Stimulated activated CD8-positive, alpha-beta memory T cell treated with anti-CD3 and anti-CD28 coated beads, Interleukin-4, amount 100 ng/mL, for 24 hours (primary cell): ENCODE measurements at regions not wholly inside any gene's neighbourhood (a gene's known extent, or its start where the extent isn't known, plus 50 kb on each side); places are given as distances from the start of the nearest gene placed in this dataset.

Experiments used
- DNase-seq: peaks from one replicate; pipeline ENCODE4 v3.0.0-alpha.2; 2020; ENCODE audit warnings: low read depth

- no peak for DNase-seq
Measured at GRCh38 chr5:67693956-67694809, 497.6 kb upstream of the CD180 start.

GRCh38 chr5:67686746-67687145 is 490.1 kb upstream of the CD180 start:
- no peak for DNase-seq

DNA sequence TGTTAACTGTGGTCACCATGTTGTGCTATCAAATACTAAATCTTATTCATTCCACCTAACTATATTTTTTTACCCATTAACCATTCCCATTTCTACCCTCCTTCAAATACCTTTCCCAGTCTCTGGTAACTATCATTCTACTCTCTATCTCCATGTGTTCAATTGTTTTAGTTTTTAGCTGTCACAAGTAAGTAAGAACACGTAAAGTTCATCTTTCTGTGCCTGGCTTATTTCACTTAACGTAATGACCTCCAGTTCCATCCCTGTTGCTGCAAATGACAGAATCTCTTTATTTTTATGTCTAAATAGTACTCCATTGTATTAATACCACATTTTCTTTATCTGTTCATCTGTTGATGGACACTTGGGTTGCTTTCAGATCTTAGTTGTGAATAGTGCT is 485.1 kb upstream of the CD180 start:
- DNase-seq = no peak

GRCh38 chr5:67680099-67680498 is 483.5 kb upstream of the CD180 start:
- no peak for DNase-seq

GRCh38 chr5:67679184-67679841 is 482.7 kb upstream of the CD180 start:
- no peak for DNase-seq

DNA sequence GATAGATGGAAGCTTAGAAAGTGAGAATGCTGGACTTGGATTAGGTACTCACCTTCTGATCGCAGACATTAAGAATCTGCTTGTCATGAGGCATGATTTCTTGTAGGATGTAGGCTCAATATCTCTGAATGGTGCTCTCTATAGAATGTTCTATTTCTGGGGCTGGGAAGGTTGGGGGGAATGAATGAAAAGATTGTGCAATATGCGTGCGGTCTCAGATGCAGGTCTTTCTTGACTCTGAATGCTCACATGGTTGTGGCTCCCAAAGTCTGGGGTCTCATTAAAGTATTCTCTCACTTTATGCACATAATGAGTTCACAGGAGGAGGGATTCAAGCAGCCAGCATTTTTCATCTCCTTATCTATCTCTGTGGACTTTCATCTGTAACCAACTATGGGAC is 482.0 kb upstream of the CD180 start:
- no peak for DNase-seq

GRCh38 chr5:67677422-67677970 is 480.9 kb upstream of the CD180 start:
- no peak for DNase-seq

DNA sequence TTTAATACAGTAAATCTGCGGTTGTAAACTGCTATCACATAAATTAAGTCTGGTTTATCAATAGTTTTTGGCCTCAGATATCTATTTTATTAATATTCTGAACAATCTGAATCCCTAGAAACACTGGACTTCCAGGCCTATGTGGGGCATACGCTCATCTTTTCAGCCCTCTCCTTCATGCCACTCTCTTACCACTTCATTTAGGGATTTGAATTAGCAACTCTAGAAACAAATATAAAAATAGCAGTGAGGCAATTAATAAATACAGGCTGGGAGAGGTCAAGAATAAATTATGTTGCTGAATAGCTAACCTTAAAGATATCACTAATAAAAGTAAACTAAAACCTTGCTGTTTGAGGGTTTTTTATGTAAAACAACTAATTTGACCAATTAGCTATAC is 480.3 kb upstream of the CD180 start:
- DNase-seq = no peak

GRCh38 chr5:67674159-67674655 is 477.6 kb upstream of the CD180 start:
- DNase-seq = no peak

DNA sequence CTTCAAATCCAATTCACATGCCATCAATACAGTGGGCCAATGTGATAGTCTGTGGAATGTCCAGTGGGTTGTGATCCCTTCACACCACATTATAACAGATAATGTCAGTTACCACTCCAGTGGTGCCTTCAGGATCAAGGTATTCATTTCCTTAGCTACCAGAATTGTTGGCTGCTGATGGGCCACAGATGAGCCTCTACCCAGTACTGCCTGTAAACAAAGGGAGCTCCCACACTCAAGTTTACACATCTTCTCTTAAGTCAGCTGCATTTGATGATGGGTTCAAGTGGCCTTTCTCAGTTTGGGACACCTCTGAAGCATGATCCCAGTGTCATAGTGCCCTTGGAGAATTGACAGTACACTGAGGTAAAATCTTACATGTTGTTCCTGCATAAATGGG is 477.0 kb upstream of the CD180 start:
- DNase-seq = no peak

DNA sequence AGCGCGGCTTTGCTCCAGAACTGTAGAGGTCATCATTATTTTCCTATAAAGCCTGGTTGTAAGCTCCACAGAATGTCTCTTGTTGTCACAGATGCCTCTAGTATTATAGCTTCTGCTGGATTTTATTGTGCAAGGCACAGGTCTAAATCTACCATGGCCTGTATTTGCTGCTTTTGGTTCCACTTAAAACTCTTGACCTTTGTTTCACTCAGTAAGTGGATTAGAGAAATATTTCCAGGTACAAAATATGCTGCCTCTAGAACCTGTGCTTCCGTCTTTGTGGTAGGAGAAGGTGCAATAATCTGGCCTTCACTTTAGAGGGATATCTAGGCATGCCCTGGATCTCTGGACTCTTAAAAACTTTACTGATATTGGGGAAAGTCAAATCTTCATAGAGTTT is 476.6 kb upstream of the CD180 start:
- no peak for DNase-seq

DNA sequence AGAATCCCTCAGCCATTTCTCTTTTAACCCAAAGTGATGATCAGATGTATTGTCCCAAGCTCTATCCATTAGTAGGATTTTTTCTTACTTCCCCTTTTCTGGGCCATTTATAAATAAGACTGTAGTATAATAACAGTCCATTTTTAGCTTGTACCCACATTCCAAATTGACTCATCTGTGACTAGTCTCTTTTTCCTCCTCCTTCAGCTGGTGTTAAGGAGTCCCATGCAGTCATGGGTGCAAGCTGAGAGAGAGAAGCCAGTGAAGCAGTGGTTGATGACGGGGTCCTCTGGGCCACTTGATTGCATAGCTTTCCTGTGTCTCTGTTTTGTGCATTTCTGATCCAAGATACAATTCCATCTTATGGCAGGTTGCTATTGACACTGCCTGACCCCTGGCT is 476.0 kb upstream of the CD180 start:
- no peak for DNase-seq

DNA sequence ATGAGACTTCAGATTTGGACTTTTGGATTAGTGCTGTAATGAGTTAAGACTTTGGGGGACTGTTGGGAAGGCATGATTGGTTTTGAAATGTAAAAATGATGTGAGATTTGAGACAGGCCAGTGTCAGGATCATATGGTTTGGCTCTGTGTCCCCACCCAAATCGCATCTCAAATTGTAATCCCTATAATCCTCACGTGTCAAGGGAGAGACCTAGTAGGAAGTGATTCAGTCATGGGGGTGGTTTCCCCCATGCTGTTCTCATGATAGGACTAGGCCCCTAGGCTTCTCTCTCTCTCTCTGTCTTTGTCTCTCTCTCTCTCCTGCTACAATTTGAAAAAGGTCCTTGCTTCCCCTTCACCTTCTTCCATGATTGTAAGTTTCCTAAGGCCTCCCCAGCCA is 473.3 kb upstream of the CD180 start:
- no peak for DNase-seq

DNA sequence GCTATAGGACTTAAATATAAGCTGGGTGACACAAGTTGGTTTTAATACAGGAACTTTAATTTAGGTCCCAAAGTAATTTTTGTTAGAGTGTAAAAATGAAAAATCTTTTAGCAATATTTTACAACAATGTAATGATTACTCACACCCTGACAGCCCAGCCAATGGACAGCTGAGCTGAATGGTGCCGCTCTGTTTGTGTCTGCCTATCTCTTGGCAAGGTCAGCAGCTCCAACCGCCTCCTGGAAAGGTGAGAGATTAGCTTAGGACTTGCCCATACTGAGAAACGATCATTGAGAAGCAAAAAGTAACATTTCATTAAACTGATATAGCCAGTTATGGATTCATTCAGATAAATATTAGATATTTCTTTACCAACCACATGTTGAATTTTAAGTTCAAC is 463.6 kb upstream of the CD180 start:
- no peak for DNase-seq

DNA sequence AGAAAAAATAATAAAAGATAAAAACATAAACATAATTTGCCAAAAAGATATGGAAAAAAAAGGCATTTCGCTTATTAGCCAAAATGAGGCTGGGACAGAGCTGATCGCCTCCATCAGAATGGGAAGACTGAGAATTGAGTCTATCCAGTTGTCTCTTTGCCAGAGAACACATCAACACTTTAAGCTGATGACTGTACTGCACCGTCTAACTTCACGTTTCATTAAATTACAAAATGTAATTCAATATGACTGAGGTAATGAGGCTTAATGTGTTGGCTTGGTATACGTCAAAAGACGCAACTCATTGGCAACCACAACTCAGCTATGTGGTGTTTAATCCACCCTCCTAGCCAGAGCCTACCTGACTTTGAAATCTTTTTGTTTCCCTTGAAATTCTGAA is 462.7 kb upstream of the CD180 start:
- no peak for DNase-seq

DNA sequence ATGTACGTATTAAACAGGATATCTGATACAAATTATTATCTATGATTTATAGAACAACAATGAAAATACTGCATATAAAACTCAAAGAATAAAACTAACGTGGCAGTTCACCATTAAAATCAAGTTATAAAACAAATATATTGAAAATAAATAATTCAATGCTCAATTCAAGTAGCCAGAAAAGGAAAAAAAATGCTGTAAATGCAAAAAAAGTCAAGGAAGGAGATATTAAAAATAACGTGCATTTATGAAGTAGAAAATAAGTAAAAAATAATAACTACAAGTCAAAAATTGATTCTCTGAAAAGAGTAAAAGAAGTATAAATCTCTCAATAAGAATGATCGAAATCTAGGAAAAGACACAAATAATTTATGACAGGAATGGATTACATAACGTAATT is 460.5 kb upstream of the CD180 start:
- no peak for DNase-seq

GRCh38 chr5:67652201-67652600 is 455.6 kb upstream of the CD180 start:
- DNase-seq = no peak

GRCh38 chr5:67651180-67651579 is 454.6 kb upstream of the CD180 start:
- DNase-seq = no peak

DNA sequence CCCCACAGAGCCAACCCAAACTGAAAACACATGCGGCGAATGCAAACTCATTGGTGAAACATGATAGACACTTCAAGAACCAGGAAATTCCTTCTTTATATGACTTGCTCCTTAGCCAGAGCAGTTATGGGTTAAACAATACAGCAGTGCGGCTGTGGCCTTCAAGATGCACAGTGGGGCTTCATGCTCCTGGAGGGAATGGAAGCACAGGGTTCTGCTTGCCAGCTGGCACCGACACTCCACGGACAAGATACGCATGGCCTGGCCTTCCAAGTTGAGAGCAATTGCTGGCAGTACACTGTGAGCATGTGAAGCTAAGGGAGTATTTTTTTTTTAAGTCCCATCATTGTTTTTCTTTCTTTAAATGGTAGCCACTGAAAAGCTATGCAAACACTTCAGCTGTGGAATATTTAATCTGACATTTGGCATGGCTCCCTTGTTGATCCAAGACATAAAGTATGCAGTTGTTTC is 451.6 kb upstream of the CD180 start:
- DNase-seq = no peak

- DNase-seq = no peak
Measured at GRCh38 chr5:67647772-67648171, 451.2 kb upstream of the CD180 start.

GRCh38 chr5:67644221-67644920 is 447.8 kb upstream of the CD180 start:
- DNase-seq = no peak

DNA sequence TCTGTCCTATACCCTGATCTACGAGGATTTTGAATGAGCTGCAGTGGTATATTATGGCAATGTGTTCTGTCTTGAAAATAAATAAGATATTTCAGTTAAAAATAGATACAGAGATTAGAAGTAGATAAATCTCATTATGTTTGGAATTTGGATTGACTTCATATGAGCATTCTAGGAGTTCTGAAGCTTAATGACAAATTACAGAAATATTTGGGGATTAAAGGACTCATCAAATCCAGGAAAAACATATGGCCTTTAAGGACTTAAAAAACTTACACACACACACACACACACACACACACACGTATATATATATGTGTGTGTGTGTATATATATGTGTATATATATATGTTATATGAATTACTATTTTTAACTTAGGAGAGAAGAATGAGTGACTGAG is 446.9 kb upstream of the CD180 start:
- DNase-seq = no peak

DNA sequence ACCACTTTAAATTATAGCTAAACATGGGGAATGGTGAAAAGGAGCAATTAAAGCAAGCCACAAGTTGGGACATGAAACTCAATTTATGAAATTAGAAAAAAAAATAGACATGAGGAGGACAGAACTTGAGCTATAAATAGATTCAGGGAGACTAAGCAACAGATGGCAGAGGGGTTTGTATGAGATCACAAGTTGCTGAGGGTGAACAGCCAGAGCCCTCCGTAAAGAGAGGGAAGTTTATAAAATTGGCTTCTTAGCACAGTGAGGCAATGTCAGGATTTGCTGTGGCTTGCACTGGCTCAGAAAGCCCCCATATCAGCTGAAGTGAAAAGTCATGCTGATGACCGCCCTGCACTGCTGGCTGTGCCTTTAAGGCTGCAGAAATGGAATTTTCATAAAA is 443.4 kb upstream of the CD180 start:
- DNase-seq = no peak
